Psoas muscle (tissue), 7 donors: ENCODE measurements at regions not wholly inside any gene's neighbourhood (a gene's known extent, or its start where the extent isn't known, plus 50 kb on each side); places are given as distances from the start of the nearest gene placed in this dataset.

Experiments
- ATAC-seq, 4 donors: fragments of 200-7000 bp; cut with Tn5 transposase; one replicate each; pipeline ENCODE4 v1.9.1; 2020; ENCODE audit warnings: moderate library complexity in 3 of 4, mild to moderate bottlenecking in 2 of 4
- DNase-seq, 2 donors: peaks; one replicate each; pipeline ENCODE4 v3.0.0-alpha.2; 2020
- H3K27ac ChIP-seq: fragments of 200-600 bp; one replicate; pipeline ENCODE4 v1.8.0; 2022
- H3K27me3 ChIP-seq, 3 donors: fragments of 200-600 bp in 1 of 3; one replicate each; pipeline versions ENCODE4 v1.6.1 to v1.8.0; 2013 to 2022; ENCODE audit warnings: low read length in 2 of 3, mild to moderate bottlenecking in 2 of 3, moderate library complexity in 1 of 3; ENCODE audit not compliant: insufficient read depth in 3 of 3
- H3K36me3 ChIP-seq, 2 donors: fragments of 200-600 bp in 1 of 2; one replicate each; pipeline versions ENCODE4 v1.6.1 to v1.8.0; 2013 to 2022; ENCODE audit warnings: low read depth in 1 of 2, mild to moderate bottlenecking in 1 of 2, moderate library complexity in 1 of 2; ENCODE audit not compliant: insufficient read depth in 1 of 2
- H3K4me1 ChIP-seq: fragments of 200-600 bp; one replicate; pipeline ENCODE4 v1.8.0; 2022
- H3K4me3 ChIP-seq: fragments of 200-600 bp; one replicate; pipeline ENCODE4 v1.8.0; 2022; ENCODE audit warnings: mild to moderate bottlenecking
- H3K9me3 ChIP-seq: fragments of 200-600 bp; one replicate; pipeline ENCODE4 v1.8.0; 2022
- WGBS, 3 donors: extraction: QIAGEN DNeasy Blood & Tissue Kit; methylation state at CpG; one replicate each; pipeline versions ENCODE4 v1.1.6 to v1.1.7; 2013; 5-methylcytosine and 5-hydroxymethylcytosine counted together
- intact Hi-C, 2 donors: fragments of 100-400 bp; cut with DNase I; formaldehyde crosslinking; loops; one replicate each; pipeline versions ENCODE4 v1.11.0 to v1.14.2; 2022
- TF ChIP-seq, protein P1 (sequence below): fragments of 200-600 bp; IDR thresholded peaks from one replicate; pipeline ENCODE4 v1.8.0; 2022; ENCODE audit warnings: antibody characterized with exemption
- donor health status: healthy with polysubstance abuse.
- donor health status: DM: no; HTN: no; CAD: no; lungs with moderate emphysema.
- donor health status: Bipolar disorder and iron deficiency.
- donor health status: healthy.
- donor health status: DM: yes; HTN: yes; CAD: no.
- donor health status: DM: no; HTN: no; CAD: no.
- donor health status: DM: yes; HTN: yes; CAD: no.

DNA sequence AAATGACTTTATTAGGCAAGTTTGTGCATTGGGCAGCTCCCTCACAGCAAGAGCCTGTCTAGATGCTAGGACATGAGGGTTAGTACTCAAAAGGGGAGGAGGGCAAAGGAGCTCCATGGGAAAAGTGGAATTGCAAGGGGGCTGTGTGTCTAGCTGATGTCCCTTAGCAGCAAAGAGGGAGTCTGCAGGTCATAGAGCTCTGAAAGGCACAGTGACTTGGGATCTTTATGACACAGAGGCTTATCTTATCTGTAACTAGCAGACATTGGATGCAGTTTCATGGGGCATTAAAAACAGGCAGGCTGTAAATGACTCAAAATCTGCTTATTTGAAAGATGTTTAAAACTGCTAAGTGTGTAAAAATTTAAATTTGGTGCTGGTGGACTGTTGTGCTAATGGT lies 556.2 kb upstream of the FZD8 start:
- no peaks in the 10 kb centered on the region for H3K36me3 ChIP-seq
- H3K9me3 ChIP-seq = no peaks in the 10 kb centered on the region
- no peak overlapping the region for H3K27ac ChIP-seq
- H3K4me3 ChIP-seq = no peak overlapping the region
- no peaks in the 10 kb centered on the region for H3K4me1 ChIP-seq
- no peak for DNase-seq
- no peak for ATAC-seq
- TF ChIP-seq, protein P1, sequence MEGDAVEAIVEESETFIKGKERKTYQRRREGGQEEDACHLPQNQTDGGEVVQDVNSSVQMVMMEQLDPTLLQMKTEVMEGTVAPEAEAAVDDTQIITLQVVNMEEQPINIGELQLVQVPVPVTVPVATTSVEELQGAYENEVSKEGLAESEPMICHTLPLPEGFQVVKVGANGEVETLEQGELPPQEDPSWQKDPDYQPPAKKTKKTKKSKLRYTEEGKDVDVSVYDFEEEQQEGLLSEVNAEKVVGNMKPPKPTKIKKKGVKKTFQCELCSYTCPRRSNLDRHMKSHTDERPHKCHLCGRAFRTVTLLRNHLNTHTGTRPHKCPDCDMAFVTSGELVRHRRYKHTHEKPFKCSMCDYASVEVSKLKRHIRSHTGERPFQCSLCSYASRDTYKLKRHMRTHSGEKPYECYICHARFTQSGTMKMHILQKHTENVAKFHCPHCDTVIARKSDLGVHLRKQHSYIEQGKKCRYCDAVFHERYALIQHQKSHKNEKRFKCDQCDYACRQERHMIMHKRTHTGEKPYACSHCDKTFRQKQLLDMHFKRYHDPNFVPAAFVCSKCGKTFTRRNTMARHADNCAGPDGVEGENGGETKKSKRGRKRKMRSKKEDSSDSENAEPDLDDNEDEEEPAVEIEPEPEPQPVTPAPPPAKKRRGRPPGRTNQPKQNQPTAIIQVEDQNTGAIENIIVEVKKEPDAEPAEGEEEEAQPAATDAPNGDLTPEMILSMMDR = no peak
- H3K27me3 ChIP-seq = no peaks in the 10 kb centered on the region
- intact Hi-C loops = no loop called here

- TF ChIP-seq, protein P1 = no peak
- Histone ChIP-seq H3K27ac (no peak overlapping the region), H3K36me3 (no peaks in the 10 kb centered on the region), H3K27me3 (no peaks in the 10 kb centered on the region), H3K9me3 (peaks cover 19% of the 10 kb centered on the region), H3K4me1 (no peaks in the 10 kb centered on the region), H3K4me3 (no peak overlapping the region)
- ATAC-seq = no peak
- 84 to 89% (median 87%) methylated on average over 3 of the region's 3 CpGs for WGBS, 3 donors
- DNase-seq = no peak
- intact Hi-C loops = no loop called here
These were observed 553.3 kb upstream of the FZD8 start for GRCh38 chr10:36195364-36195763.

DNA sequence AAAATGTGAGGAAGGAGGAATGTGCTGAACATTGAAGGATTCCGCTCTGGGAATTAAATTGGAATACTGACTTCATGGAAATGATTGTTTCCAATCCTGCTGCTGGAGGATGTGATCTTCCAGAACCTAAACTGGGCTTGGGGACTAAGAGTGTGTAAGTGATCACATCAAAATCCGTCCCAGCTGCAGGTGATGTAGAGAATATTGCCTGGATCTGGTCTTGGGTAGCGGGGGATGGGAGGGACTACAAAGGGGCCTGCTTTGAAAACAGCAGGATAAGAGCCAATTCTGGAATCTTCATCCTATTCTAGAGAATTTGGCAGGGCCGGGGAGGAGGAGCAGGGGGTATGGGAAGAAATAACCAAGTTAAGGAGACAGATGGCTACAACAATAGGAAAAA lies 552.2 kb upstream of the FZD8 start:
- no peaks in the 10 kb centered on the region for H3K27me3 ChIP-seq
- H3K4me1 ChIP-seq = no peaks in the 10 kb centered on the region
- TF ChIP-seq, protein P1 = no peak
- intact Hi-C loops = no loop called here
- H3K27ac ChIP-seq = no peak overlapping the region
- no peak overlapping the region for H3K4me3 ChIP-seq
- 74 to 87% (median 82%) methylated on average over 4 of the region's 4 CpGs for WGBS, 3 donors
- peaks cover 19% of the 10 kb centered on the region for H3K9me3 ChIP-seq
- ATAC-seq = no peak
- no peaks in the 10 kb centered on the region for H3K36me3 ChIP-seq
- DNase-seq = no peak

GRCh38 chr10:36191009-36191408 lies 548.9 kb upstream of the FZD8 start:
- TF ChIP-seq, protein P1 = no peak
- WGBS, 3 donors = 85 to 88% (median 87%) methylated on average over 1 of the region's 1 CpG
- H3K4me3 ChIP-seq = no peak overlapping the region
- peaks cover 19% of the 10 kb centered on the region for H3K9me3 ChIP-seq
- H3K27ac ChIP-seq = no peak overlapping the region
- DNase-seq (no peak), ATAC-seq (no peak)
- no peaks in the 10 kb centered on the region for H3K36me3 ChIP-seq
- intact Hi-C loops = no loop called here
- no peaks in the 10 kb centered on the region for H3K4me1 ChIP-seq
- H3K27me3 ChIP-seq = no peaks in the 10 kb centered on the region

- DNase-seq = no peak
- Histone ChIP-seq H3K4me1 (no peaks in the 10 kb centered on the region), H3K9me3 (peaks cover 19% of the 10 kb centered on the region), H3K27ac (peak overlapping the region; percentile 30), H3K27me3 (no peaks in the 10 kb centered on the region), H3K4me3 (no peak overlapping the region), H3K36me3 (no peaks in the 10 kb centered on the region)
- ATAC-seq = no peak
- intact Hi-C loops = no loop called here
- TF ChIP-seq, protein P1 = no peak
- 33 to 49% (median 34%) methylated on average over 4 of the region's 4 CpGs for WGBS, 3 donors
These were observed 546.4 kb upstream of the FZD8 start for GRCh38 chr10:36188461-36188860.
